Stimulated activated CD8-positive, alpha-beta memory T cell treated with anti-CD3 and anti-CD28 coated beads, Interleukin-15, amount 100 ng/mL, for 48 hours (primary cell): ENCODE measurements at regions not wholly inside any gene's neighbourhood (a gene's known extent, or its start where the extent isn't known, plus 50 kb on each side); places are given as distances from the start of the nearest gene placed in this dataset.

Source experiments
- DNase-seq, 2 donors: peaks; one replicate each; pipeline ENCODE4 v3.0.0-alpha.2; 2020; ENCODE audit warnings: low read depth in 2 of 2

DNA sequence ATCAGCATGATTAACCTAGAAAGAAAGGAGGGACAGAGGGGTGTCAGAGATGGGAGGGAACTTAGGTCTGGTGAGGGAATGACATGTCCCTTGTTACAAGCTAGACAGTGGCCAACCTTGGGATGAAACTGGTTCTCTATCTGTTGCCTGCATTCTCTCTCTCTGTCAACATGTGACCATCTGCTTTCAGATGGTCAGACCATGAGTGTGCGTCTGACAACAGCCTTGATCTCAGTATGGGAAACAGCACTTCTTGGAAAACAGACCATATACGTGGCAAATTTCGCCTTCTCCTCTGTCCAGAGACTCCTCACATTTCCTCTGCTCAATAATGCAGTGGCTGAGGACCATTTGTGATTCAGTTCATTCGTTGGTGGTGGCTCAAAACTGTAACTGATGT lies 845.9 kb downstream of the TYW1 start:
- DNase-seq = no peak

DNA sequence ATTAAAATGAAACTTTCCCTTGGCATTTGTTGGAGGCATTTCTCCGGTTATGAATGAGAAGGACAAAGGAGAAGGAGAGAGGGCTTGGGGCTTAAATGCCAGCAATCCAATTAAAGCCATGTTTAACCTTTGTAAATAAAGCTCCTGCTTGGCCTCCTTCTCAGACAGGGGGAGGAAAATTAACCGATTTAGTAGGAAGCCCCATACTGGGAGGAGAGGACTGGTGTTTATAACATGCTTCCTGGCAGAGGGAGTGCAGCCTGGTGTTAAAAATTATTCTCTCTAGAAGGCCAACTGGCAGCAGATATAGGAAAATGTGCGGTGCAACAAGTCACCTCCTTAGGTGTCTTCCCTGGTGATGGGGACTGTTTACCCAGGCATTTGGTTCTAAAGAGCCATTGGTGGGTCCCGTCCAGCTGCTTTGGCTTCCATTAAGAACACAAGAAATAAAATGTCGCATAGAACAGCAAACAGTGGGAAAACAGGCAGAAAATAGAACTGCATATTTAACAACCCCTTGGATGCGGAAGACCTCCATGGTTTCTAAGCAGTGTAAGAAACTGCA lies 846.5 kb downstream of the TYW1 start:
- DNase-seq = no peak

- DNase-seq = no peak
These were observed 847.0 kb downstream of the TYW1 start for GRCh38 chr7:67843615-67844014.

DNA sequence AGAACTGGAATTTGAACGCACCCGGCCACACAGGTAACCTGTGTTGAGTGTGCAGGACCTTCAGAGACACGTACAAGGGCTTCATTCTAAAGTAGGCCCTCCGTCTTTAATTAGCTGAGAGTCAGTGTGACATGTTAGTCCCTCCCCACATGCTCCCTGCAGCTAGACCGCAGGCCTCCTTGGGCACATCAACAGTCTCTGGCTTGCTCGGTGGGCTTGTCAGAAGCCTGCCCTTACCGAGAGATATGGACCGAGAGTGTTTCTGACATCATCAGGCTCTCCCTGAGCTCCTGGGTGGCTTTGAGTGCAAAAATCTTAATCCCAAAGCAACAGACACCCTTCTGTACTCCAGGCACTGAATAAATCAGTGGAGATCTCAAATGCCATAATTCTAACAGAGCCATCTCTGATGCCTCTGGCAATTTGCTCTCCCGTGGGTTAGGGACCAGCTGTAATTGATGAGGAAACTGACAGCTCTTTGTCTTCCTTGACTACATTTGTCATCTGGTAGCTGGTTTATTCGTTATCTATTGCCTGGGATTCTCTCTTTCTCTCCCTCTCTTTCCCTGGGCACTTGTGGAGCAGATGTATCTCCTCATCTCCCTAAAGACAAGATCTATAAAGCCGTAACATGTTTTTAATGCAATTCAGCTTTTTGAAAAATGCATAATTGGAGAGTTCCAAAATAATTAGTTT lies 850.6 kb downstream of the TYW1 start:
- no peak for DNase-seq

DNA sequence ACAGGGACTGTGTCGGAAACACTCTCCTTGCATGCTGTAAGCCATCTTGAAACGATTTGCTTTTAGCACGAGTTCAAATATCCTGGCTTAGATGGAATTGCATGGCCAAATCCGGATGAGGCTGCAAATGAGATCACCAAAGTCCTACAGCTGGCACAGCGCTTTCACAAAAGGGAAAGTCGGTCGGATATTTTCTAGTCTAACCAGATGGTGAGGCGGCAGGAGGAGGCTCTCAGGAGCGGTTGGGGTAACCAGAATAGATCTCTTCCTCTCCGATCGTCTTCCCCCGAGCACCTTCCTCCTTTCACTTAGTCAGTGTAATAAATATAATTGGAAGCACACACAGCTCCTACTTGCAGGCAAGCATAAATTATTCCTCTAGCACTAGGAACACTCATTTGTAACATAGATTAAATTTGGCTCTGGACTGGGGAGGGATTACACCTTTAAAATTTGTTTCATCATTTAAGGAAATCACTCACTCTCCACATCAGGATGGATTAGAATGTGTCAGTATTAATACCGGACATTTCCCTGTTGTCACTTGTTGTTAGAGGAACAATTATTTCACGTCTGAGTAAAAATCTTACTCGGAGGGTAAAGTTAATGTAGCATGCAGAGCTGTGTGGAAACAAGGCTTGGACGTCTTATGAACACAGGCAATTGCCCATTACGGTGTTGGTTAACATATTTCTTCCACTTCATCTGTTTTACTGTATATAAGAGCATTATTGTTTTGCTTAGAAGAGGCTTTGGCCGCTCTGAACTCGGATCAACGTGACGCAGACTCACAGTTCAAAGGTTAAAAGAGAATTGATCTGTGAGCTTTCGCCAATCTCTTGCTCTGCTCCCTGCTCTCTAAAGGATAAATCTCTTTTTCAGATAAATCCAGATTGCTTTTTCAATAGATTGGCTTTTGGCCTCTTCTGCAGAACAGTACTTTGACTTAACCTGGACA lies 857.9 kb downstream of the TYW1 start:
- no peak for DNase-seq

DNA sequence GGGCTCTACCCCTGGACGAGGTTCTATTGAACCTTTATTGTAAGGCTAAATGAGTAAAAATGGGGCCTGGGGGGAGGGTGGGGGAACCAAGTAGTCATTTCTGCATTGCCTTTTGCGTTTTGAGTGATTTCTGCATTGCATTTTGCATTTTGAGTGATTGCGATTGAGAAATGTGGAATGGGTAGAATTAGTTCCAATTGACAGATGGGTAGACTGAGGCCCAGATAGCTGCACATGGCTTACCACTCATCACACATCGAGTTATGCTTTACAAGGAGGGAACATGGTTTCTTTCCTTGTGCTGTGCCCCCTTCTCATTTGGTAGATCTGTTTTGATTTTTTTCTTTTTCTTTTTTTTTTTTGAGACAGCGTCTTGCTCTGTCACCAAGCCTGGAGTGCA lies 858.7 kb downstream of the TYW1 start:
- no peak for DNase-seq

DNA sequence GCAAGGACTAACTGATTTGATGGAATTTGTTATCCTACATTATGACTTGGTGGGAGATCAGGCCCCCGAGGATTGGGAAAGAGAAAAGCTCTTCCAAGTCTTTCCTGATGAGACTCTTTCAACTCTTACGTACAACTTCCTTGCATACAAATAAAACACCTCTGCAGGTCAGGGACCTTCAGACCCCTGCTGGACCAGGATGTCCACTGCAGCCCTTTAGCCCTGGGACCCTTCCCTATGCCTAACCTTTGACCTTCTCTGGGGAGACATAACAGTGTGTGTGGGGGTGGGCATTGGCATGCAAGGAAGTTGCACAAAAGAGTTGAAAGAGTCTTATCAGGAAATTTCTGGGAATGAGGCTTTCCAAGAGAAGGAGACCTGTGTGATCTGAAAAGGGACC lies 859.4 kb downstream of the TYW1 start:
- no peak for DNase-seq

- DNase-seq = no peak
These were observed 861.1 kb downstream of the TYW1 start for GRCh38 chr7:67857698-67858097.

DNA sequence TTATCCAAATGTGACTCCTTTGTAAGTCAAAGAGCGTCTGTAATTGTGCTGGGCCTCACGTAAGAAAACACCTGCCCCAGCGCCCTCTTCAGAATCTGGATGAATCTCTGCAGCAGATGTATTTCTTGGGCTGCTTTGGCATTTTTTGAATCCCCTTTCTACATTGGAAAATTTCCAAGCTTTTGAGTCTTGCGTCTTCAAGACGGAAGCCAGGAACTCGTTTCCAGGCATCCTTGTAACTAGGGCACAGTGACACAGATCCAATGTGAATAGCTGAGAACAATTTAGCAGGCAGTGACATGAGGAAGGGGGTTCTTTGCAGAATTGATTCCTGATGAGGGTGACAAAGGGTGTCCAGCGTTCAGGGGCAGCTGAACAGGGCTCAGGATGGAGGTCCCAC lies 862.3 kb downstream of the TYW1 start:
- no peak for DNase-seq

DNA sequence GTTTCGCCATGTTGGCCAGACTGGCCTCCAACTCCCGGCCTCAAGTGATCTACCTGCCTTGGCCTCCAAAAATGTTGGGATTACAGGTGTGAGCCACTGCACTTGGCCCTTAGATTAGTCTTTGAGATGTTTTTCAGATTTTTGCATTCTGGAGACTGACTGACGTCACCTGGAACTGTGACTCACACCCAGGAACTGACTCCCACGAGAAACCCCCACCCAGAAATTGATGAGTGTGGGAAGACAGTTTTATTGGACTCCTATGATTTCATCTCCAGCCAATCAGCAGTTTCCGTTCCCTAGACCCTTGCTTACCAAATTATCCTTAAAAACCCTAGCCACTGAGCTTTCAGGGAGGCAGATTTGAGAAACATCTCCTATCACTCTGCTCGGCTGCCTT lies 867.3 kb downstream of the TYW1 start:
- no peak for DNase-seq

GRCh38 chr7:67866054-67866453 lies 869.4 kb downstream of the TYW1 start:
- no peak for DNase-seq

- no peak for DNase-seq
These were observed 870.2 kb downstream of the TYW1 start for GRCh38 chr7:67866812-67867211.

DNA sequence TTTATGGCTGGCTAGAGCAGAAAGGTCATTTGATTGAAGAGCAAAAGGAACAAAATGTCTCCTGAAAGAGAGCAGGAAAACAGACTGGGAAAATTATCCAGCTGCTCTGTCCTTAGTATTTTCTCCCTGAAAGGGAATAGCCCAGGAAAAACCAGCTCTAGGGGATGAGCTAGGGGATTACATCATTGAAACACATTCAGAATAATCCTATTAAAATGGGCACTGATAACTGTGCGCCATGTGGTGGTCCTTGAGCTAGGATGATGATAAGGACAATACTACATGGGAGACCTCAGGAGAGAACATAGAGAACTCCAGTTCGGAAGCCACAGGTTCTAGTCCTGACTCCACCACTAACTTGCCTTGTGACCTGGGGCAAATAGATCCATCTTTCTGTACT lies 873.8 kb downstream of the TYW1 start:
- no peak for DNase-seq

DNA sequence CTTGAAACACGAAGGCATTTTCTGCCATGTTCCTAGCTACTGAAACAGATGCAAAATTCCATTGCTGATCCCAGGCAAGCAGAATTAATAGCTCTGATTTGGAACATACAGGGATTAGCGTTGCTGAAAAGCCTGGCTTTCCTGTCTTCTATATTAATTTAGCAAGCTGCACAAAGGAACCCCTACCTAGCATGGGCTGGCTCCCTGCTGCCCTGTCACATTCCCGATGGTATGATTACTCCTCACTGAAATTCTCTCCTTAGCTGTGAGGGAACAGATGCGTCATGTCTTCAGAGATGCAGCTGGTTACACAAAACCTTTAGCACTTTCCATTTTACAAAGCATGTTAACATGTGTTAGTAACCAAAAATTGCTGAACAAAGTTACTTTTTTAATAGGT lies 878.9 kb downstream of the TYW1 start:
- DNase-seq = no peak

- DNase-seq = no peak
These were observed 882.2 kb downstream of the TYW1 start for GRCh38 chr7:67878808-67879207.

GRCh38 chr7:67882843-67883242 lies 886.2 kb downstream of the TYW1 start:
- DNase-seq = no peak

DNA sequence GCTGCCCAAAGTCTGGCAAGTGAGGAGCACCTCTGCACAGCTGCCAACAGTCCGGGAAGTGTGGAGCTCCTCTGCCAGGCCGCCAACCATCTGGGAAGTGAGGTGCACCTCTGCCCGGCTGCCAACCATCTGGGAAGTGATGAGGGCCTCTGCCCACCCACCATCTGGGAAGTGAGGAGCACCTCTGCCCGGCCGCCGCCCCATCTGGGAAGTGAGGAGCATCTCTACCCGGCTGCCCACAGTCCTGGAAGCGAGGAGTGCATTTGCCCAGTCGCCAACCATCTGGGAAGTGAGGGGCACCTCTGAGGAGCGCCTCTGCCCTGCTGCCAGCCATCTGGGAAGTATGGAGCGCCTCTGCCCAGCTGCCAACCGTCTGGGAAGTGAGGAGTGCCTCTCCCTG lies 893.7 kb downstream of the TYW1 start:
- no peak for DNase-seq

GRCh38 chr7:67894746-67895145 lies 898.1 kb downstream of the TYW1 start:
- DNase-seq = no peak

DNA sequence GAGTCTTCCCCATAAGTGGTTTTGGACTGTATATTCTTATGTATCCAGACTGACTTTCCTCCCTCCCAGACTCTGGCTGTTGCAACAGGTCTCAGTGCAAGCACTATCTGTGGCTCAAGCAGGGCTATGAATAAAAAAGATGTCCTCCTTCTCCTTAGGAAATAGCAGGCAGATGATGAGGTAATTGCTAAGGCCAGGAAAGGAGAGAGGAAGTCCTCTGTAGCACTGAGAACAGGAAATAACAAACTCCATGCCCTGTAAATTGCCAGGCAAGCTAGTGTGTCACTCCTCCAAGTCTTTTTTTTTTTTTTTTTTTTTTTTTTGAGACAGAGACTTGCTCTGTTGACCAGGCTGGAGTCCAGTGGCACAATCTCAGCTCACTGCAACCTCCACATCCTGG lies 900.1 kb downstream of the TYW1 start:
- DNase-seq = no peak

- no peak for DNase-seq
These were observed 903.8 kb downstream of the TYW1 start for GRCh38 chr7:67900456-67900855.

DNA sequence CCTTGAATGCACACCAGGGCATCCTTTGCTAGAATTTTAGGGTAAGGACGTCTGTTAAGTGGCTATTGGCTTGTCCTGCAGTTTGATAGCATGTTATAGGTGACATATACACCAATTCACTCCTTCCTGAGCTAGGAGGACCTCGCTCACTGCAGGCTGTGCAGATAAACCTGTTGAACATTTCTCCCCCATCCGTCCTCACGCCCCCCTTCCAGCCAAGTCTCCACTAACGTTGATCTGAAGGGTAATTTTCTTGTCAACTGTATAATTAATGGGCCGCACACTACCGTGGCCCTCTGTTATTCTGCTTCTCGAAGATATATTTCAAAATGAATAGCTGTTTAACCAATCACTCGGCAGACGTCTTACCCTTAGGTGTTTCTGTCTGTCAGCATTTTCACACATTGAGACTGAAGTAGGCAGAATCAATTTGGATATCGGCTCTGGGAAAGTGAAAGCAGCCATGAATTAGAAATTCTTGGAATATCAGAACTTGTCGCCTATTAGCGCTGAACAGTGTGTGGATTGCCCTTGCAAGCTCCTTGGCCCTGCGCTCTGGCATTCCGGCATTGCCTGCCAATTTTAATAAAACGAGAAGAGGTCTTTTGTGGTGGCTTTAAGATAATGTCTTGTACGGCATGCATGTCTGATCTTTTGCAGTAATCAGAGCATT lies 905.3 kb downstream of the TYW1 start:
- DNase-seq = no peak

- DNase-seq = no peak
These were observed 911.2 kb downstream of the TYW1 start for GRCh38 chr7:67907792-67908191.
